HG03571 (cell line): ENCODE measurements at regions not wholly inside any gene's neighbourhood (a gene's known extent, or its start where the extent isn't known, plus 50 kb on each side); places are given as distances from the start of the nearest gene placed in this dataset.
"Not testable (repeated sequence)": the region's sequence is repeated elsewhere in the genome, so short reads cannot be mapped to it uniquely, and the experiment has no call there.

Experiments
- ATAC-seq: cut with Tn5 transposase; IDR thresholded peaks from one replicate; pipeline ENCODE4 v1.9.1; 2021; ENCODE audit not compliant: unreplicated experiment

DNA sequence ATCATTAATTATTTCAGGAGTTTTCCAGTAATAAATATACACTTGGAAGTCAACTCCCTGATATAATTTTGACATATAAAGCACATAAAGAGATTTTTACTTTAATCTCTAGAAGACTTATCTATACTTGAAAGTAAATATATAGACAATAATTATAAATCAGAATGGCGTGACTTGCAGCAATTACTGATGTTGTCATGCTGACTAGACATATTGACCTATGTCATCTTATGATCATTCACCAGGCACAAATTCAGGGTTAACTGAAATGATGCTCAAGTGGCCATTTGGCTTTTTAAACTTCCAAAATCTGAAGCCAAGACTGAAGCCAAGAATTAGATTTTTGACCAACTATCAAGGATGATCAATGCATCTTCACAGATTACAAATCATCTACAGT is 192.2 kb downstream of the MCHR2 start:
- no peak for ATAC-seq

DNA sequence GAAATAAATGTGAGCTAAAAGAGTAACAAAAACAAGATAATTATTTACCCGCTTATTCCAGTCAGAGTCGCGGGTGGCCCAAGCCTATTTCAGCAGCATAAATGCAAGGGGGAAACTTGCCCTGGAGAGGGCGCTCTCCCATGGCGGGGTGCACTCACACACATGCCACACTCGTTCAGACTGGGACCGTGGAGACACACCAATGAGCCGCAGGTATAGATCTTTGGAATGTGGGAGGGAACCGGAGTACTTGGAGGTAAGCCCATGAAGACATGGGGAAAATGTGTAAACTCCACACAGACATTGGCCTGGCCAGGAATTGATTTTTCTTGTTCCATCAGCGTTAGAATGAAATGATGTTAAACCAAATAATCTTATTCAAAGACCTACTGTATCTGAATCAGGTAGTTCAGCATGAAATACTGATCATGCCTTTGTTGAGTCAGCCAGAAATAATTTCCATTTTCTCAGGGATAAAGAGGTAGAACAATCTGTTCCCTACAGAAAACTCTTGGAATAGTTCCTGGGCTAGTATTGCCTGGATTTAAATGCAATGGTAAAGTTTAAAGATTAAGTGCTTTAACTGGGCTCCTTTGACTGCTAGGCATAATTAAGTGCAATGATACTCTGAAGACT is 191.5 kb downstream of the MCHR2 start:
- no peak for ATAC-seq

DNA sequence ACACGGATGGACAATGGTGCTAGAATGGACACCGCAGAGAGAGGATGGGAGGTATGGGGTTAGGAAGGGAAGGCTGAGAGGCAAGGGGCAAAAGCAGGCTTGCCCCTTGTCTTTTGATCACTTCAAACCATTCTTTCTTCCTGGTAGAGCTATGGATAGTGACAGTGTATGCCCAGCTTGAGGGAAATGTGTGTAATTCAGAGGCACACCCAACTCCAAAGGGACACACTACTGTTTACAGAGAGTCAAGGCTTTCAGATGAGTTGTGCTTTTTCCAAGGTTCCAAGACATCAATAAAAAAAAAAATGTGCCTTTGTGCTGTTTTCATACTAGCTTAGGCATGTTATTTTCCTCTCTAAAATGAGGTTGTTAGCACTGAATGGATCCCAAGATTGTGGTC is 185.0 kb downstream of the MCHR2 start:
- no peak for ATAC-seq

DNA sequence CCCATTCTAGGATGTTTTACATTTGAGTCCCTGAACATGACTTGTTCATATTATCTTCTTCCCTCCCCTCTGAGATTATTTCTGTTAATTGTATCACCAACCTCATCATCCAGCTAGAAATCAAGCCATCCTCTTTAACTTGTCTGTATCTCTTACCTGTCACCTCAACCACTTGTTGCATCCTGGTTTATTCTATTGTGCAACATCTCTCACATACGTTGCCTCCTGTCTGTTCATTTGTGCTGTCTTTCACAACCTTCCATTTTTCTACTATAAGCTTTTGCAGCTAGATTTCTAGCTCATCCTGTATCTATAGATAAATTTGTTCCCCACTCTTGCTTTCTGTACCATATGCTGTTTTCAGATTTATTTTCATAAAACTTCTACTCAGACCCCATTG is 183.7 kb downstream of the MCHR2 start:
- ATAC-seq, result no peak

DNA sequence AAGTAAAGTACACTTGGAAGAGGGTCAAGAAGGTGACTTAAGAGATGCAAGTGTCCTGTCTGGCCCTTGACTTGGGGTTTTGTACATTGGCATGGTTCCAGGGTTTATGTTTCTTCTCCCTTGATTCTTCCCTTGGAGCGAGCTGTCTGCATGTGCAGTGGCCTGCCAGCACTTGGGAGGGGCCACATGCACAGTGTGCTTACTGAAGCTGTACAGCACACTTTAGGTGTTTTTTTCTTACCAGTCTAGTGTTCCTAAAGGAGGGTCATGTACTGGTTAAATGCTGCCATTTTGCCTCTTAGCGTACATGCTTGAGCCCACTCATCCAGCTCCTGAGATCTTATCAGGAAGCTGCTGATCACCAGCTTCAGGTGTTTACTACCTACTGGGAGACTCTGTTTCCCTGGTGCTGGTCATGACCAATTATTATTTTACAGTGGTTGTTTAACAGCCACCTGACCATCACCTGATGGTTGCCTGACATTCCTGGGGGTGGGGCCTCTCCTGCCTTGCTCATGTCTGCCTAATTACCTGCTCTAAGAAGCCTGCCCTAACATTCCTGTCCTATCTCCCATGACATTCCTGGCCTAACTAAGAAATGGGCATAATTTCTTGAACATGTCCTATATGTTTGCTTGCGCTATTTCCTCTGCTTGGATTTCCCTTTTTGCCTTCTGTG is 182.9 kb downstream of the MCHR2 start:
- ATAC-seq, result no peak

DNA sequence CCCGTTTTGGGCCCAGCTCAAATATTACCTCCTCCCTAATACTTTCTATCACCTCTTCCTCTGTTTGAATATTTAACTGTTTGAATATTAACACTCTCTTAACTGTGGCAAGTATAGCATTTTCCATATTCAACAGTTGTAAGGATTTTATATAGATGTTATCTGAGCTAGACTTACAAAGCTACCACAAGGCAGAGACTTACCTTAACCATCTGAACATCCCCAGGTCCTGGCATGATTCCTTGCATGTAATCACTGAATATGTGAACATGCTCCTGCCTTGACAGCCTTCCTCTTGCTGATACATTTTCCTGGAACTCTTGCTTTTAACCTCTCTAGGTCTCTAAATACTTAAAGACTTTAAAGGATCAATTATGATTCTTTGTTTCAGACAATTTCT is 182.4 kb downstream of the MCHR2 start:
- no peak for ATAC-seq

DNA sequence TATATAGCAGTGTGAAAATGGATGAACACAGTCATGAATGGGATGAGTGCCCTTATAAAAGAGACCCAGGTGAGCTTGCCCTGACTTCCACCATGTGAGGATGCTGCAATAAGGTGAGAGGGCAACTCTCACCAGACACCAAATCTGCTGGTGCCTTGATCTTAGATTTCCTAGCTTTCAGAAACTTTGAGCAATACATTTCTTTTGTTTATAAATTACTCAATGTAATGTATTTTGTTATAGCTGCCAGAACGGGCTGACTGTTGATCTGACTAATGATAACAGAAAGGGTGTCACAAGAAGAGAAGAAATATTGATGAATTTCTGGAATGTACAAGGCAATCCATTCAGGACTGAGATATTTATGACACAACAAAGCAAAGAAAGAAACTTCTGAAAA is 180.5 kb downstream of the MCHR2 start:
- ATAC-seq, result no peak

DNA sequence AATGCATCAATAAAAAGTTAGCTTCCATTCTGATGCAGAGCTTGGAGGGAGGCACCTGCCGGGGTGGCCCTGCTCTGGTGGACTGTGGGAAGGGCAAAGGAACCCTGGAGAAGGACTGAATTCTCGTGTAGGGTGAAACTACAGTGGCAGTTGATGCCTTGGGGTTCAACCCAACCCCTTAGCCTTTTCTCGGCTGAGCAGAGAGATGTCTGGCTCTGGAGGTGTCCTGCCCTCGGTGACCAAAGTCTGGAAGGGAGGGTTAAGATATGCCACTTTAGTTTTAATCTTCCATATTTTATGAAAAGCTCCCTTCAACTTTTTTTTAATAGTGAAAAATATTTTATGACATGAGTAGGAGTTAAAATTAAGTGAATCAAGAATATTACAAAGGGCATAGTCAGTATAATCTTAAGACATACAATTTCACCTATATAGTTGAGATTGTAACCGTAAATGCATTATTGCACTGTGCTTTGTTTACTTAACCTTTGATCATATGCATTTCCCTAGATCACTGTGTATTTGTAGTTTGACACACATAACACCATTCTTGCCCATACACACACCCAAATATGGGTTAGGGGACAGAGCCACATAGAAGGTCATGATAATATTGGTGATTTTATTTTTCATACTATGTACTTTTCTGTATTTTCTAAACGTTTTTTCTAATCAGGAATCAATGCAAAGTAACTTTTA is 179.6 kb downstream of the MCHR2 start:
- ATAC-seq, result no peak

DNA sequence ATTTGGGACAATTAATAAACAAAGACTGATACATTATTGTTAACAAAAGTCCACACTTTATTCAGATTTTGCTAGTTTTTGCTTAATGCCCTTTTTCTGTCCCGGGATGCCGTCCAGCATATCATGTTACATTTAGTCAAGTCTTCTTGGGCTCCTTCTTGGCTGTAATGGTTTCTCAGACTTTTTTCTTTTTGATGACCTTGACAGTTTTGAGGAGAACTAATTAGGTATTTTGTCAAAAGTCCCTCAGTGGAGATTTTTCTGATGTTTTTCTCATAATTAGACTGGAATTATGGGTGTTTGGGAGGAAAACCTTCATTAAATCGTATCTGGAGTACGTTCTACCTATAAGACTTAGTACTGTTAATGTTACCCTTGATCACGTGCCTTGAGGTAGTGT is 177.2 kb downstream of the MCHR2 start:
- ATAC-seq, result no peak

DNA sequence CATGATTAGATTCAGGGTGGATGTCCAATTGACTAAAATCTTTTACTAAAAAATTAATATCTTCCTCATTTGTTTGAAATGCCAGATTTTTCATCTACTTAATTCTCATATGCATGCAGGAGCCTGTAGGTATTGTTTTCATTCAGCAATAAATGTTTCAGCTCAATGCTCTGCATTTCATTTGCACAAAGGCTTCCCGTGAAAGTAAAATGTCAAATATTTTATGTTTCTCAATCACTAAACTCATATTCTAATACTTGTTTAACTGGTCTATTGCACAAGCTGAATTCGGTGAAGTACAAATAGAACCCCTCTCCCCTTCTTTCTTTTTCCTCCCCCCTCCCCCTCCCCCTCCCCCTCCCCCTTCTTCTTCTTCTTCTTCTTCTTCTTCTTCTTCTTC is 175.9 kb downstream of the MCHR2 start:
- ATAC-seq, result no peak

DNA sequence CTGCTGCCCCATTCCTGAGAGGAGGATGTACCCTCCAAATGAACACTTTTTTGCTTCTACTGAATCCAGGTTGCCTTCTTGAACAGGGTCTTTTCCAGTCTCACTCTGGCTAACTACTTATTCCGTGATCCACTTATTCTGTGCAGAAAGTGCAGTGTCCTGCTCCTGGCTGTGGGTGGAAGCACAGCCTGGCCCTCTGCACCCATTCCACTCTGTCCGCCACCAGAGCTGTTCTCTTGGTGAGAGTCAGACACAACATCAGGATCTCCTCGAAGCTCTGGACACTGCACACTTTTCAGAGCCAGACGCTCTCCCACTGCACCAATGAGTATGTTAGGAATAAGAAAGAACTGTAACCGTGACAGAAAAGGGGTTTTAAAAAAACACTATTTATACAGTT is 174.2 kb downstream of the MCHR2 start:
- no peak for ATAC-seq

DNA sequence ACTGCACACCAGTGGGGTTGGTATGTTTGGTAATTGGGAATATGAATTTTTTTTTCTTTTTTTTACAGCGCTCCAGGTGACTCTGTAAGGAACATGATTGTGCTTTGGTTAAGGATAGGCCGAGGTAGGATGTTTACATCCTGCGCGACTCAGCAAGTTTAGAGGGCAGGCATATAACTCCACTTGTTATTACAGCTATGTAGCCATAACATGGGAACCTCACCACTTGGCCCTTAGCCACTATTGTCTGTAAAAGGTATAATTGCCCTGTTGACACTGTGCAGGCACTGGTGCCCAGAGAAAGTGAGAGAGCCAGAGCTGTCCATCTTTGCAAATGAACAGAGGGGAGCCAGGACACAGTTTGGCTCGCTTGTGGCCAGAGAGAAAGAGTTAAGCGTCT is 172.9 kb downstream of the MCHR2 start:
- ATAC-seq, result no peak

DNA sequence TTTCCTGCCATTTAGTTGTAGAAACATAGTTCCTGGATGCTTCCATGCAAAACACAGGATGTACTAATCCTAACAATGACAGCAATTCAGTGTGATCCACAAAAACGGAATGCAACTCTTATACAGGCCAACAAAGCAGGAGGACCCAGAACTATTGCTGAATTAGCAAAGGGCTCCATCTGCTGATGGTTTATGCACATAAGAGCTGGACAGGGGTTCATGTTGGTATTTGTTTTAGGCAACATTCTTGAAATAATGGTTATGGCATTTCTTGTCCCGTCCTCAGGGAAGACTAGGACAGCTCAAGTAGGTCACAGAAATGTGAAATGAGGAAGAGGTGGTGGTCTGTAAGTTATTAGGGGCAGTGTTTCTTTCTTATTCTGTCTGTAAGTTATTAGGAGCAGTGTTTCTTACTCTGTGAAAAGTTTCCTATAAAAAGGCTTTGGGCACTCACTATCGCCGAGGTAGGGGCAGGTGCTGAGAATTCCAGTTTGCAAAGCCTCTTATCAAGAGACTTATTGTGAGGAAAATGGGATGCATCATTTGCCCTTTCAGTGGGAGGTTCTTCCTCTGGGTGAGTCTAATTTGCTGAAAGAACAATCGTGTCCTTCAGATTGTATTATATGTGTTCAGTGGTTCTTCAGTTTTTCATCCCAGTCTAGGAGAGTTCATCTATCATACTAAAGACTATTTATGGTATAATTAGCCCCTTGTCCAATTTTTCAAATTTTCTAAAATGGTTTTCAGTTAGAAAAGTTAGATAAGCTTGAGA is 171.1 kb downstream of the MCHR2 start:
- peak; percentile 68 for ATAC-seq

DNA sequence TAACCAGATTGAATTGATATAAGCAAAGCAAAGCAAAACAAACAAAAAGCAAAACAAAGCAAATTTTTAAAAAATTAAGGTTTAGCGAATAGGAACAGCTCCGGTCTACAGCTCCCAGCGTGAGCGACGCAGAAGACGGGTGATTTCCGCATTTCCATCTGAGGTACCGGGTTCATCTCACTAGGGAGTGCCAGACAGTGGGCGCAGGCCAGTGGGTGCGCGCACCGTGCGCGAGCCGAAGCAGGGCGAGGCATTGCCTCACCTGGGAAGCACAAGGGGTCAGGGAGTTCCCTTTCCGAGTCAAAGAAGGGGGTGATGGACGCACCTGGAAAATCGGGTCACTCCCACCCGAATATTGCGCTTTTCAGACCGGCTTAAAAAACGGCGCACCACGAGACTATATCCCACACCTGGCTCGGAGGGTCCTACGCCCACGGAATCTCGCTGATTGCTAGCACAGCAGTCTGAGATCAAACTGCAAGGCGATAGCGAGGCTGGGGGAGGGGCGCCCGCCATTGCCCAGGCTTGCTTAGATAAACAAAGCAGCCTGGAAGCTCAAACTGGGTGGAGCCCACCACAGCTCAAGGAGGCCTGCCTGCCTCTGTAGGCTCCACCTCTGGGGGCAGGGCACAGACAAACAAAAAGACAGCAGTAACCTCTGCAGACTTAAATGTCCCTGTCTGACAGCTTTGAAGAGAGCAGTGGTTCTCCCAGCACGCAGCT is 170.3 kb downstream of the MCHR2 start:
- not testable (repeated sequence) for ATAC-seq

DNA sequence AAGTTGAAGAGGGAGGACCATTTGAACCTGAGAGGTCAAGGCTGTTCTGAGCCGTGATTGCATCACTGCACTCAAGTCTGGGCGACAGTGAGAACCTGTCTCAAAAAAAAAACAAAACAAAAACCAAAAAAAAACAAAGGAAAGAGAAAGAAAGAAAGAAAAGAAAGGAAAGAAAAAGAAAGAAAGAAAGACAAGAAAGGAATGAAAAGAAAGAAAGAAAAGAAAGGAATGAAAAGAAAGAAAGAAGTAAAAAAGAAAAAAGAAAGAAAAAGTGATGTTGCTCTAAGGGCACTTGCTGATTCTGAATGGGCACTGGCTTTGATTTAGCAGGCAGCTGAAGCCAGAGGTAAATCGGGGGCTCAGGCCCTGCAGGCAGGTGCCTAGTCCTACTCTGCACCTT is 161.0 kb downstream of the MCHR2 start:
- no peak for ATAC-seq

DNA sequence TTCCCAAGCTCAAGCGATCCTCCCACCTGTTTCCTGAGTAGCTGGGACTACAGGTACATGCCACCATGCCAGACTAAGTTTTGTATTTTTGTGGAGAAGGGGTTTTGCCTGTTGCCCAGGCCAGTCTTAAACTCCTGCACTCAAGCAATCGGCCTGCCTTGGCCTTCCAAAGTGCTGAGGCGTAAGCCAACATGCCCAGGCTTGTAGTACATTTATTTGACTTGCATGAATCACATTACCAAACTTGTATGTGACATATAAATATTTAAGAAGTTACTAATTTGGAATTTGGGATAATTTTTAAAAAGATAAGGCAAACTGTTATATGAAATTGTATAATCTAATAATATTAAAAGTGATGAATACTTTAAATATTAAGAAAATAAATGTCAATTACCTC is 157.6 kb downstream of the MCHR2 start:
- ATAC-seq, result no peak

DNA sequence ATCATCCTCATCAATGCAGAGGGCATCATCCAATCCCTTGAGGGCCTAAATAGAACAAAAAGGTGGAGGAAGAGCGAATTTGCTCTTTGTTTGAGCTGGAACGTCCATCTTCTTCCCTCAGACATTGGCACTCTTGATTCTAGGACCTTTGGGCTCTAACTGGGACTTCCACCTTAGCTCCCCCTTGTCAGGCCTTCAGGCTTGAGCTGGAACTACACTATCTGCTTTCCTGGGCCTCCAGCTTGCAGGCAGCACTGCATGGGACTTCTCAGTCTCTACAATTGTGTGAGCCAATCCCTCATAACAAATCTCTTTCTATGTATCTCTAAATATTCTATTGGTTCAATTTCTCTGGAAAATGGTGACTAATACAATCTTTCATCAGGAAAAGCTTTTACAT is 155.4 kb downstream of the MCHR2 start:
- no peak for ATAC-seq

DNA sequence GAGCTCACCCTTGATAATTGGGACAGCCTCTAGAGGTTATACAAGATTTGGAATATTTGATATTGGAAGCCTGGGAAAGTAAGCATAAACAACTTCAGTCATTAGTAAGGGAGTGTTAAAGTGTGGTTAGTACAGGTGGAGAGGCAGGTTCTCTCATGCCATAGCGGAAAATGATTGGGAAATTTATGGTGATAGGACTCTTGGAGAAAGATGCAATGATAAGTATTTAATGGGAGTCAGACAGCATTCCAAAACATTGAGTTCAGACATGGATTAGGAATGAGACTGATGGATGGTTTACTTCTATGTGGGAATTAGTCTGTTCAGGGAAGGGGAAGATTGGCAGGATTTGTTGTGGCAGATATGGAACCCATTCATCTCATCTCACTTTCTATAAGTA is 152.7 kb downstream of the MCHR2 start:
- no peak for ATAC-seq

DNA sequence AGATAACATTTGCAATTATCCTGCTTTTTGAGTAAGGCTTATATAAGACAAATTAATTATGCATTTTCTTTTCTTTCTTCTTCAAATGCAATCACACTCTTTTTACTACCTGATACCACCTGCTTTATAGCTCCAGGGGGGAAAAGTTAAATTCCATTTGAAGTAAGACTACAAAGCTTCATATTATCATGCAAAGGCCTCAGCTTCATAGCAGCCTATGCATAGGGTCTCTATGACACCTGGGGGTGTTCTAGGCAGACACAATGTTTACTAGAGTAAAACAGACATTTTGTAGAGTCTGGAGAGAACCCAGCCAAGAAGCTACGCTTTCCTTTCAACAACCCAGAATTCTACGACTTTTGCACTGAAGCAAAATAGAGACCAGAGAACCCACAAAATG is 148.0 kb downstream of the MCHR2 start:
- ATAC-seq, result no peak

DNA sequence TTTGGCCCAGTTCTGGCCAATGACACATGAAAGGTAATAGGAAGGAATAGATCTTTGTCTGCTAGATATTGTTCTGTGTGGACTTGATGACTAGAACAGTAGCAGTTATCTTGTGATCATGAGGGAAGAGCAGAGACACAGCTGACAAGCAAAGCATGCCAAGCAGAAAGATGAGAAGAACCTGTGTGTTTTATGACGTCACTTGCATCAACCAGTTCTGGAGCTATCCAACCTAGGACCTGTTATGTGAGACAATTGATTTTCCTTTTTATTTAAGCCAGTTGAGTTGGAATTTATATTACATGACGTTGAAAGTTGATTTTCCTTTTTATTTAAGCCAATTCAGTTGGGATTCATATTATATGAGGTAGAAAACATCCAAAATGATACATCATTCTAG is 143.2 kb downstream of the MCHR2 start:
- no peak for ATAC-seq

DNA sequence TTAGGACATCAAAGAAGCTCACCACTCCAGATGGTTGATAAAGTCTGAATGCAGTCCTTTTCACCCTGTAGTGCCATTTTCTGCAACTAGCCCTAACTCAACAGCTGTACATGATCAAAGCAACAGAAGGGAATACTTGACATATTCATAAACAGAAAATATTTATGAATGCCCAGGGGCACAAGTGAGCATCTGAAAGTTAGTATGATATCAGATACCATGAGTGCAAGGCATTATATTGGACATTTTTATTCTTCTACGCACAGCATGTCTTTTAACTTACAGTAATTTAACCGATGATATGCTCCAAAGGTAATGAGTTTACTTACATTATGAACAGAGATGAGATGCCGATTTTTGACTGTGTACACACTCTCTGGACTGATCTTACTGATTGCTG is 142.0 kb downstream of the MCHR2 start:
- no peak for ATAC-seq
